GM19455 (cell line): ENCODE measurements at regions not wholly inside any gene's neighbourhood (a gene's known extent, or its start where the extent isn't known, plus 50 kb on each side); places are given as distances from the start of the nearest gene placed in this dataset.

Source experiments
- ATAC-seq: cut with Tn5 transposase; IDR thresholded peaks from one replicate; pipeline ENCODE4 v1.9.1; 2021; ENCODE audit not compliant: unreplicated experiment

DNA sequence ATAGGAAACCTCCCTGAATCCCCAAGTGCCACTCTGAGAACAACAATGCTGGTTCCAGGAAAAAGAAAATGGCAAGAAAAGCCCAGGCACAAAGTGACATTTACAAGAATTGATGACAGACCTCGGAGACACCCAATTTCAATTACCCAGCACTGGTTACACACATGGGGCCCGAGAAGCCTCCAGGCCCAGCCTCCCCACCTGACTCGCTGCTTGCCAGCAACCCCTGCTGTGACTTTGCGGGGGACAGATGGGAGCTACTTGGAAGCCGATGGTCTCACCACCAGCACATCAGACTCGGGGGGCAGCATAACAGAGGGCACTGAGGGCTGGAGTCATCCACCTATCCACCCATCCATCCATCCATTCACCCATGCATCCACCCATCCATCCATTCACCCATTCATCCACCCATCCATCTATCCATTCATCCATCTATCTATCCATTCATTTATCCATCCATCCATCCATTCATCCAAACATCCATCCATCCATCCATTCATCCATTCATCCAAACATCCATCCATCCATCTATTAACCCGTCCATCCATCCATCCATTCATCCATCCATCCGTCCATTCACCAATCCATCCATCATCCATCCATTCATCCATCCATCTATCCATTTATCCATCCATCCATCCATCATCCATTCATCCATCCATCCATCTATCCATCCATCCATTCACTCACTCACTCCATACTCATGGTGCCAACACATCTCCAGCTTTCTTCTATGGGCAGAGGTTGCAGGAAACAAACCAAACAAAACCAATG lies 567.6 kb downstream of the BRD1 start:
- no peak for ATAC-seq

DNA sequence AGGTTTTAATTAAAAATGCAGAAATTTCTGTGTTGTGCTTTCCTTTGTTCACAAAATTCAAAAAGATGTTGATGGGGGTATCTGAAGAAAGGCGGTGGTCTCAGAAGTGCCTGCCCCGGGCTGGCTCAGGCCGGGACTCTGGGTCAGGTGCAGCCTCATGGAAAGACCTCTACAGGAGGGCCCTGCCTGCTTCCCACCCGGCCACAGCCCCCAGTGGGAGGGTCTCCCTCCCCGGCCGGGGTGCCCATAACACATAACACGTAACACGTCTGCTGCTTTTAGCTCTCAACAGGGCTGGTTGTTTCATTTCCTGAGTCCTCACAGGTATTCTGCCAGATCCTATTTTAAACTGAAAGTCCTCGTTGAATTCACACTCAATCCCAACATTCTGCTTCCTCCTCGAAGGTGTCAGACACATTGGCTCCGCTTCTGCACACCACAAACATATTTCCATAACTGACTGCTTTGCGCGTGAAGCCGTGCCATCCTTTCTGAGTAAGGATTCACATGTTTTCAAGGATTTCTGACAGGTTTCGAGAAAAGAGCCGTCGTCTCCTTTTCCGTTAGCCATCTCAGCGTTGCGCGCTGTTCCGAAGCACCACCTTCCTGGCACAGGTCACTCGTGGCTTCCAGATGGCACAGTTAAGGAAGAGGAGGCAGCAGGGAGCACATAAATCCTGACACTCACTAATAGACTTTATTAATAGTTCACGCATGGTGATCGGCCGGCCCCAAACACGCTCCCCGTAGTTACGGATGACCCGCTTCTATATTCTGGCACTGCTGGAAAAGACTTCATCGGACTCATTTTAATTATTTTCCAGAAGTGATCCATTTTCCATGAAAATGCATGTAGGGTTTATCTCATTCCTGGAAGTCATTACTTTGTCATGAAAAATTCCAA lies 569.3 kb downstream of the BRD1 start:
- no peak for ATAC-seq

- ATAC-seq, result no peak
These were observed 570.1 kb downstream of the BRD1 start for GRCh38 chr22:49257551-49257961.

GRCh38 chr22:49255741-49256318 lies 571.8 kb downstream of the BRD1 start:
- ATAC-seq, result no peak

- ATAC-seq, result no peak
These were observed 572.5 kb downstream of the BRD1 start for GRCh38 chr22:49255154-49255553.

DNA sequence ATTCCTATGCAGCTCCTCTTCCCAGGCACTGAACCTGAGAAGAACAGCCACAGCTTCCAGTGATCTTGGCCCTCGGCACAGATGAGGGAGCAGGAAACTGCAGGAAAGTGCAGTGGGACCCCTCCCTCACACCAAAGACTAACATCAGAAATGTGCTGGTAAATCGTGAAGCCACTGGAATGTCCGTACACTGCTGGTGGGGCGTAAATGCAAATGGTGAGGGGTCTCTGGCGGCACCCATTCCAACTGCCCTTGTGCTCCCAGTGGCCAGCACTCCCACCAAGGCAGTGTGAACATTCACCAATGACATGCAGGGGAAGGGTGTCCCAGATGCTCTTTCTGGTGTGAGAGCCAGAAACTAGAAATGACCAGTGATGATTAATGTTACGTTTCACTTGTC lies 574.0 kb downstream of the BRD1 start:
- ATAC-seq, result no peak

- no peak for ATAC-seq
These were observed 576.3 kb downstream of the BRD1 start for GRCh38 chr22:49251371-49251770.

GRCh38 chr22:49247194-49247924 lies 580.3 kb downstream of the BRD1 start:
- ATAC-seq, result no peak

- ATAC-seq, result no peak
These were observed 582.9 kb downstream of the BRD1 start for GRCh38 chr22:49244466-49245420.

- no peak for ATAC-seq
These were observed 583.7 kb downstream of the BRD1 start for GRCh38 chr22:49243965-49244364.

GRCh38 chr22:49243335-49243734 lies 584.3 kb downstream of the BRD1 start:
- ATAC-seq, result no peak

DNA sequence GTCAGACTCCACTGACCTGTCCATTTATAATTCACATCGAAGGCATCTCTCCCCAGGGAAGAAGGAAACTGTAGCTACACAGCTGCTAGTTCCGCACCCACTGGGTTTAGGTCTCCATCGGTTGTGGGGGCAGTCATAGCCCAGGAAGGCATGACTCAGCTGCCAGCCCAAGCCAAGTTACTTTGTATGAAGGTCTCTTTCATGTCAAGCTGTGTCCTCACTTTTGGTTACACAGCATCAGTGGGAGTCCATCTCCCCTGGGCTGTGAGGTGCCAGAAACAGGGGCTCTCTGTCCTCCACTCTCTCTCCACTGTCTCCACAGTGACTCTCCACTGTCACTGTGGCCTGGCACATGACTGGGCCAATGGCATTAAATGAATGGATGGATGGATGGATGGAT lies 585.2 kb downstream of the BRD1 start:
- no peak for ATAC-seq

DNA sequence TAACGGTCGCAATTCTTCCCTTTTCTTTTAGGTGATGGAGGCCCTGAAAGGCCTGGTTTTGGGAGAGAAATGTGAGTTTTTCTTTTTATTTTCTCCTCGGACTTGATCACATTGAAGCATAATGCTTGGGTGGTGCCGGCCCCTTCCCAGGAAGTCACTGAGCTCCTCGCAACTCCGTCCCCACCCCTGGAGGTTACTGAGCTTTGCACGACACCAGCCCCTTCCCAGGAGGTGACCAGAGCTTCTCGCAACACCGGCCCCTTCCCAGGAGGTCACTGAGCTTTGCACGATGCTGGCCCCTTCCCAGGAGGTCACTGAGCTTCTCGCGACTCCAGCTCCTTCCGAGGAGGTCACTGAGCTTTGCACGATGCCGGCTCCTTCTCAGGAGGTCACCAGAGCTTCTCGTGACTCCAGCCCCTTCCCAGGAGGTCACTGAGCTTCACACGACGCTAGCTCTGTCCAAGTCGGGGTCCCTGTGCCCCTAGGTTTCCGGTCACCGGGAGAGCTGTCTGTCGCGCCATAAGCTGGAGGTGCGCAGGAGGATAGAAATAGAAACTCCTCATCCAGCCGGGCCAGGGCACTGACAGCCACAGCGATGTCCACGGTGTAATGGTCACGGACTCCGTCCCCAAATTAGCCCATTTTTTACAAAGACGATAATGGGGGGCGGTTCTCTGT lies 586.4 kb downstream of the BRD1 start:
- ATAC-seq, result no peak

DNA sequence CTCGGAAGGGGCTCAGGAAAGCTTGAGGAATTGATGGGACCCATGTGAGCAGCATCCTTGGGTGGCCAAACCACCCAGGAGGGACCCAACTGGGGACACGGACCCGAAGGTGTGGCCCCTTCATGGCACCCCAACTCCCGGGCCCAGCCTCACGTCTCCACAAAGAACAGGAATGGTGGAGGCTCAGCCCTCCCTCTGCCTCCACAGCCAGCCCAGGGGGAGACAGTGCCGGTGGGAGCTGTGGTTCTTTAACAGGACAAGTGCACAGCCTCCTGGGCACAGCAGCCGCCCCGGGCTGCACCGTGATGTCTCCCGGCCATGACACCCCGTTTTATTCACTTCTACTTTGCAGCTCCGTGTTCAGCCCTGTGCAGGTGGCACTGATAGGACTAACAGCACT lies 587.2 kb downstream of the BRD1 start:
- no peak for ATAC-seq

DNA sequence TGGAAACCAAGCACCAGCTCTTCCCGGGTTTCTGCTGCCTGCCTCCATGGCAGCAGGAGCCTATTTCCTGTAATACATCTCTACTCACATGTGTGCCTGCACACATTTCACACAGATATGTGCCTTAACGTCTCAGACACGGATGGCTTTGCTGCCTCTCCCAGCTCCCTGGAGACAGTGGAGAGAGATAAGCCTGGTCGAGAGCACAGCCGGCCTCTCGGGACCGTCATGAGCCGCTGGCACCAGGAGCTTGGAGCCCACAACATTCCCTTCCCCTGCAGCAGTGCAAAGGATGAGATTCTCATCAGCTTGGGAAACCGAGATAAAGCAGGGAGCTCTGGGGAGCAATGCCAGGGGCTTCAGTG lies 587.7 kb downstream of the BRD1 start:
- ATAC-seq, result no peak

DNA sequence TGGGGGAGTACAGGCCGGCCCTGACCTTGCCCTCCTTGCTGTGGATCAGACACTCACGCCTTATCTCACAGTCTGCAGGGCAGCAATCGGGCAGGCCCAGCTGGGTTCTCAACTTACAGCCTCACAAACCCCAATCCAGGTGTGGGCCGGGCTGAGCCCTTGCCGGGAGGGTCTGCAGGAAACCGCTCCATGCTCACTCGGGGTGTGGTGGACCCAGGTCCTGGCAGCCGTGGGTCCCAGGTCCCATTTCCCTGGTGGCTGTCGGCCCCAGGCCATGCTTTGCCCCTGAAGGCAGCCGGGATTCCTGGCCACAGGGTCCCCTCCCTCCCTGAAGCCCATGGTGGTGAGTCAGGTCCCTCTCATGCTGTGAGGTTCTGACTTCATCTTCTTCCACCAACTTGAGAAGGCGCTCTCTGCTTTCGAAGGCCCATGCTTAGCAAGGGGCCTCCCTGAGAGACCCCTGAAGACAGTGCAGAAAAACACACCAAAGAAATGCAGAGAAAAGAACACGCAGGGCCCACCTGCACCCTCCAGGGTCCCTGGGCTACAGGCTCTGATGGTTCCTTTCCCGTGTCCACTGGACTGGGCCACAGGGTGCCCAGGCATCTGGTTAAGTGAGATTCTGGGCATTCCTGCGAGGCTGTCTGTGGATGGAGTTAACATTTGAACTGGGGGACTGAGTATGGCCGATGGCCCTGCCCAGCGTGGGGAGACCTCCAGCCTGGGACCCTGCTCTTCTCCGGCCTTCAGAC lies 588.2 kb downstream of the BRD1 start:
- no peak for ATAC-seq

- no peak for ATAC-seq
These were observed 589.2 kb downstream of the BRD1 start for GRCh38 chr22:49238181-49239141.

DNA sequence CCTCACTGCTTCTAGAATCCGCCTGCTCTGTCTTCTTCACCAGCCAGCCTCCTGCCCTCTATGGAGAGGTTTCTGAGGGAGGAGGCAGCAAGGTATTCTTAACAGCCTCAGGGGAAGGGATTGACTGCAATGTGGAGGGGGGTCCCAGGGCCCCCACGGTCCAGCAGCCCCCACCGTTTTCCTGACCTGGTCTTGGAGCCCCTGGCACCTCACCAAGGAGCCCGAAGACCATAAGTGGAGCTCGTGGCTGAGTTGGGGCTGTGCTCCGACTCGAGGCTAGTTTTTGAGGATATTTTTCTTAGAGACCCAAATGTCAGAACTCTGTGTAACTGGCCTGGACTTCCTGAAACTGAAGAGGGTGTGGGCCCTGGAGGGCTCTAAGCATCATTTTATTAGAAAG lies 590.0 kb downstream of the BRD1 start:
- ATAC-seq, result no peak
